LNCaP clone FGC (cell line): ENCODE measurements at regions not wholly inside any gene's neighbourhood (a gene's known extent, or its start where the extent isn't known, plus 50 kb on each side); places are given as distances from the start of the nearest gene placed in this dataset.

Source experiments
- DNase-seq: peaks from one replicate; pipeline ENCODE4 v3.0.0-alpha.2; 2011; ENCODE audit warnings: low read depth
- H3K4me3 ChIP-seq: 2 replicates; pipeline ENCODE4 v1.5.1; 2011; ENCODE audit warnings: mild to moderate bottlenecking, low read depth, low read length, control low read depth
- CTCF ChIP-seq: IDR thresholded peaks from 2 replicates; pipeline ENCODE4 v1.5.1; 2012; ENCODE audit warnings: mild to moderate bottlenecking; ENCODE audit not compliant: control insufficient read depth, insufficient read depth; ENCODE audit errors: extremely low read depth

GRCh38 chr21:23016617-23017016 is 2018.4 kb downstream of the NCAM2 start:
- peak; percentile 54 for TF ChIP-seq CTCF
- no peak overlapping the region for H3K4me3 ChIP-seq
- DNase-seq: peak; percentile 11

GRCh38 chr21:23017989-23018388 is 2019.8 kb downstream of the NCAM2 start:
- DNase-seq: no peak
- H3K4me3 ChIP-seq: no peak overlapping the region
- no peak for TF ChIP-seq CTCF

- no peak for DNase-seq
- TF ChIP-seq CTCF: no peak
- no peak overlapping the region for H3K4me3 ChIP-seq
Observed at GRCh38 chr21:23020969-23021368, 2022.8 kb downstream of the NCAM2 start.

- H3K4me3 ChIP-seq: no peak overlapping the region
- no peak for TF ChIP-seq CTCF
- no peak for DNase-seq
Observed at GRCh38 chr21:23021481-23021880, 2023.3 kb downstream of the NCAM2 start.

- TF ChIP-seq CTCF: no peak
- DNase-seq: no peak
- no peak overlapping the region for H3K4me3 ChIP-seq
Observed at GRCh38 chr21:23026878-23027277, 2028.7 kb downstream of the NCAM2 start.

- no peak overlapping the region for H3K4me3 ChIP-seq
- no peak for DNase-seq
- no peak for TF ChIP-seq CTCF
Observed at GRCh38 chr21:23039846-23040245, 2041.6 kb downstream of the NCAM2 start.

- no peak overlapping the region for H3K4me3 ChIP-seq
- no peak for DNase-seq
- TF ChIP-seq CTCF: no peak
Observed at GRCh38 chr21:23045955-23046354, 2047.7 kb downstream of the NCAM2 start.
